Prostate gland (tissue), 2 donors: ENCODE measurements at regions not wholly inside any gene's neighbourhood (a gene's known extent, or its start where the extent isn't known, plus 50 kb on each side); places are given as distances from the start of the nearest gene placed in this dataset.

ENCODE experiments used
- DNase-seq: peaks from one replicate; pipeline ENCODE4 v3.0.0-alpha.2; 2019; ENCODE audit warnings: low spot score
- H3K27ac ChIP-seq, 2 donors: fragments of 200-600 bp; sonication (generic); 2 replicates each; pipeline ENCODE4 v1.5.1; 2017 to 2019
- H3K27me3 ChIP-seq: fragments of 200-600 bp; sonication (generic); replicated peaks from 2 replicates; pipeline ENCODE4 v1.5.1; 2019; ENCODE audit not compliant: insufficient read depth
- H3K36me3 ChIP-seq, 2 donors: fragments of 200-600 bp; sonication (generic); 1 replicate in 1 of 2; 2 replicates in 1 of 2; pipeline versions ENCODE4 v1.5.1 to v1.8.1; 2017 to 2019
- H3K4me1 ChIP-seq: fragments of 200-600 bp; sonication (generic); replicated peaks from 2 replicates; pipeline ENCODE4 v1.5.1; 2019
- H3K4me3 ChIP-seq, 2 donors: fragments of 200-600 bp; sonication (generic); 2 replicates each; pipeline ENCODE4 v1.5.1; 2017 to 2019
- H3K9me3 ChIP-seq: fragments of 200-600 bp; sonication (generic); 2 replicates; pipeline ENCODE4 v1.5.1; 2017
- POLR2A ChIP-seq: fragments of 450-650 bp; IDR thresholded peaks from one replicate; pipeline ENCODE4 v1.6.1; 2016; ENCODE audit warnings: antibody characterized with exemption, mild to moderate bottlenecking
- POLR2AphosphoS5 ChIP-seq: sonication (generic); formaldehyde crosslinking; IDR thresholded peaks from one replicate; pipeline ENCODE4 v1.6.1; 2017; ENCODE audit warnings: antibody characterized with exemption
- WGBS: methylation state at CpG from one replicate; pipeline ENCODE4 v1.1.5; 2018; 5-methylcytosine and 5-hydroxymethylcytosine counted together
- intact Hi-C: fragments of 100-400 bp; cut with DNase I; formaldehyde crosslinking; loops from one replicate; pipeline ENCODE4 v1.14.2; 2022
- TF ChIP-seq, protein P1 (sequence below), 4 experiments: fragments of 200-600 bp in 2 of 4; fragments of 450-650 bp in 2 of 4; sonication (generic) in 2 of 4; IDR thresholded peaks; 1 replicate in 3 of 4; 2 replicates in 1 of 4; pipeline ENCODE4 v1.5.1; 2016 to 2019; ENCODE audit warnings: antibody characterized with exemption in 4 of 4, mild to moderate bottlenecking in 2 of 4, moderate library complexity in 2 of 4

DNA sequence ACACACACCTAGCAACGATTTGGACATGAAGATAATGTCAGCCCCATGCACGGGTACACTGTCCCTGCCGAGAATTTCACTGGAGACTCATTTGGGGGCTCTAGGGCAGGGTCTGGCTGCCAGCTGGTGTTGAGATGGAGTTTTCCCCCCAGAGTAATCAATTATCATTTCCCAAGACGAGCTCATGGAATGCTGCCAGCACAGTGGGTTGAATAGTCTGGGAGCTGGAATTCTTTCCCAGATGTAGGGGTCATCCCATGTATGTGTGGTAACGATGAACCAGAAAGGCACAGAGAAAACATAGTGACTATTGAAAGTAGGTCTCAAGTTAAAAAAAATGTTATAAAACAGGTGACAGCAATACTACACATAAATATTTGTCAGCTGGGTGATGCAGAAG is 579.9 kb downstream of the MAFB start:
- H3K4me3 ChIP-seq = no peak overlapping the region
- no peak for DNase-seq
- intact Hi-C loops = no loop called here
- H3K4me1 ChIP-seq = no peaks in the 10 kb centered on the region
- WGBS = 67% methylated on average over 5 of the region's 5 CpGs
- H3K27ac ChIP-seq = no peak overlapping the region
- no peaks in the 10 kb centered on the region for H3K36me3 ChIP-seq
- no peaks in the 10 kb centered on the region for H3K27me3 ChIP-seq
- H3K9me3 ChIP-seq = no peaks in the 10 kb centered on the region
- no peak for TF ChIP-seq POLR2AphosphoS5
- TF ChIP-seq, protein P1, sequence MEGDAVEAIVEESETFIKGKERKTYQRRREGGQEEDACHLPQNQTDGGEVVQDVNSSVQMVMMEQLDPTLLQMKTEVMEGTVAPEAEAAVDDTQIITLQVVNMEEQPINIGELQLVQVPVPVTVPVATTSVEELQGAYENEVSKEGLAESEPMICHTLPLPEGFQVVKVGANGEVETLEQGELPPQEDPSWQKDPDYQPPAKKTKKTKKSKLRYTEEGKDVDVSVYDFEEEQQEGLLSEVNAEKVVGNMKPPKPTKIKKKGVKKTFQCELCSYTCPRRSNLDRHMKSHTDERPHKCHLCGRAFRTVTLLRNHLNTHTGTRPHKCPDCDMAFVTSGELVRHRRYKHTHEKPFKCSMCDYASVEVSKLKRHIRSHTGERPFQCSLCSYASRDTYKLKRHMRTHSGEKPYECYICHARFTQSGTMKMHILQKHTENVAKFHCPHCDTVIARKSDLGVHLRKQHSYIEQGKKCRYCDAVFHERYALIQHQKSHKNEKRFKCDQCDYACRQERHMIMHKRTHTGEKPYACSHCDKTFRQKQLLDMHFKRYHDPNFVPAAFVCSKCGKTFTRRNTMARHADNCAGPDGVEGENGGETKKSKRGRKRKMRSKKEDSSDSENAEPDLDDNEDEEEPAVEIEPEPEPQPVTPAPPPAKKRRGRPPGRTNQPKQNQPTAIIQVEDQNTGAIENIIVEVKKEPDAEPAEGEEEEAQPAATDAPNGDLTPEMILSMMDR (IDR thresholded peaks at IDR 0.05) = no peak
- no peak for TF ChIP-seq POLR2A

DNA sequence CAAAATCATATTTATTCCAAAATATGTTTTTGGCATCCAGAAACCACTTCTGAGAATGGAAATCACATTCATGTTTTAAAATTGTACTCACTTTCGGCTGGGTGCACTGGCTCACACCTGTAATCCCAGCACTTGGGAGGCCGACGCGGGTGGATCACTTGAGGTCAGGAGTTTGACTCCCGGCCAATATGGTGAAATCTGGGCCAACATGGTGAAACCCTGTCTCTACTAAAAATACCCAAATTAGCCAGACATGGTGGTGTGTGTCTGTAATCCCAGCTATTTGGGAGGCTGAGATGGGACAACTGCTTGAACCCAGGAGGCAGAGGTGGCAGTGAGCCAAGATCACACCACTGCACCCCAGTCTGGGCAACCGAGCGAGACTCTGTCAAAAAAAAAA is 580.7 kb downstream of the MAFB start:
- intact Hi-C loops = no loop called here
- no peaks in the 10 kb centered on the region for H3K27me3 ChIP-seq
- H3K36me3 ChIP-seq = no peaks in the 10 kb centered on the region
- 91% methylated on average over 7 of the region's 7 CpGs for WGBS
- H3K27ac ChIP-seq = no peak overlapping the region
- H3K4me3 ChIP-seq = no peak overlapping the region
- no peak for DNase-seq
- H3K9me3 ChIP-seq = no peaks in the 10 kb centered on the region
- no peak for TF ChIP-seq POLR2AphosphoS5
- TF ChIP-seq POLR2A = no peak
- TF ChIP-seq, protein P1 (IDR thresholded peaks at IDR 0.05) = no peak
- H3K4me1 ChIP-seq = no peaks in the 10 kb centered on the region

DNA sequence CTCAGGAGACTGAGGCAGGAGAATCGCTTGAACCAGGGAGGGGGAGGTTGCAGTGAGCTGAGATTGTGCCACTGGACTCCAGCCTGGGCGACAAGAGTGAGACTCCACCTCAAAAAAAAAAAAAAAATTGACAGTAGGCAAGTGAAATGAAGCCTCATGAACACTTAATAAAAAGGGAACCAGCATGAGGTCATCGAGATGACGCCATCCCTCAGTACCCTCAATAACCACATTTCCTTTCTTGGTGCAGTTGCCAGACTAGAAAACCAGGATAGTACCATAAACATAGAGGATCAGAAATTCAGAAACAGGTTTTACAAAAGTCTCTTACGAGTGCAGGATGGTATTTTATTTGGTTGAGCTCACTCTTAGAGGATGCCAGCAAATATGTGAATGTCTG is 584.1 kb downstream of the MAFB start:
- intact Hi-C loops = no loop called here
- no peaks in the 10 kb centered on the region for H3K27me3 ChIP-seq
- no peak overlapping the region for H3K4me3 ChIP-seq
- DNase-seq = no peak
- 82% methylated on average over 5 of the region's 5 CpGs for WGBS
- H3K9me3 ChIP-seq = no peaks in the 10 kb centered on the region
- no peaks in the 10 kb centered on the region for H3K36me3 ChIP-seq
- H3K27ac ChIP-seq = no peak overlapping the region
- no peaks in the 10 kb centered on the region for H3K4me1 ChIP-seq
- TF ChIP-seq, protein P1 (IDR thresholded peaks at IDR 0.05) = no peak
- TF ChIP-seq POLR2AphosphoS5 (no peak), POLR2A (no peak)

DNA sequence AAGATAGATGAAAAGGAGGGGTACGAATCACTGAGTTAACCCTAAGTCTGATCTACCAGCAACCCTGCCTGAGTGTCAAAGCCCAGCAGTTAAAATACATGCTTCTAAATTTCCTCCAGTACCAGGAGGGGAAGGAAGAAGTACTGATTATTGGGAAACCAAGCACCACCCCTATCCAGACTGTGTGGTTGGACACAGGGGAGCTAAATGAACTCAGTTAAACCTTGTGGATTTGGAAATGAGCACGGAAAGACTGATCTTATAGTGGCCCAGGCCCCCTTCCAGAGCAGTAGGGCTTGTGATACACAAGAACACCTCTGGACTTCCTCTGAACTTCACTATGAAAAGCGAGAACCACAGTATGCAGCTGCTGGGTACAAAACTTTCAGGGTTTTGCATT is 585.6 kb downstream of the MAFB start:
- H3K36me3 ChIP-seq = no peaks in the 10 kb centered on the region
- no peak overlapping the region for H3K27ac ChIP-seq
- WGBS = 90% methylated on average over 3 of the region's 3 CpGs
- no peaks in the 10 kb centered on the region for H3K9me3 ChIP-seq
- DNase-seq = no peak
- H3K27me3 ChIP-seq = no peaks in the 10 kb centered on the region
- H3K4me3 ChIP-seq = no peak overlapping the region
- TF ChIP-seq POLR2A = no peak
- no peak for TF ChIP-seq POLR2AphosphoS5
- TF ChIP-seq, protein P1 (IDR thresholded peaks at IDR 0.05) = no peak
- H3K4me1 ChIP-seq = no peaks in the 10 kb centered on the region
- intact Hi-C loops = no loop called here

DNA sequence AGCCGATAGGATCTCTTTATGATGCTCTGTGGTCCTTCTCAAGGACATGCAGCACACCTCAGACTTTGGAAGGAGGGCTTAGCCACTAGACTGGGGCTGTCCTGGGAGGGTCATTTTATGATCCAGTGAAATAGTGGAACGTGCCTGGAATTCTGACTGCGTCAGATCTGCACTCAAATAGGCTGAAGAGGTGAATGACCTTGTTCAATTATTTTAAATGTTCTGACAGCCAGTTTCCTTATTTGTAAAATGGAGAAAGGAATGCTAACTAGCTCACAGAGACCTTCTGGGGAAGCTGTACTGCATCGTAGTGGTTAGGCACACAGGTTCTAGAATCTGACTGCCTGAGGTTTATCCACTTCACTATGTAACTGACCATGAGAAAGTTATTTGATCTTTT is 587.5 kb downstream of the MAFB start:
- Histone ChIP-seq H3K27ac (no peak overlapping the region), H3K36me3 (no peaks in the 10 kb centered on the region), H3K4me1 (no peaks in the 10 kb centered on the region), H3K4me3 (no peak overlapping the region), H3K27me3 (no peaks in the 10 kb centered on the region), H3K9me3 (no peaks in the 10 kb centered on the region)
- no peak for DNase-seq
- intact Hi-C loops = no loop called here
- TF ChIP-seq POLR2AphosphoS5 (no peak), POLR2A (no peak)
- TF ChIP-seq, protein P1 (IDR thresholded peaks at IDR 0.05) = no peak
- WGBS = 51% methylated on average over 4 of the region's 4 CpGs
